Loucy (cell line): ENCODE measurements at regions not wholly inside any gene's neighbourhood (a gene's known extent, or its start where the extent isn't known, plus 50 kb on each side); places are given as distances from the start of the nearest gene placed in this dataset.

Experiments used
- H2AFZ ChIP-seq: fragments of 200-600 bp; sonication (generic); 2 replicates; pipeline ENCODE4 v1.6.0; 2016; ENCODE audit warnings: antibody characterized with exemption, mild to moderate bottlenecking, low read length, moderate library complexity
- H3F3A ChIP-seq: fragments of 200-600 bp; 2 replicates; pipeline ENCODE4 v1.6.0; 2016; ENCODE audit warnings: antibody characterized with exemption, low read depth, mild to moderate bottlenecking
- H3K27me3 ChIP-seq: fragments of 200-600 bp; sonication (generic); 2 replicates; pipeline ENCODE4 v1.6.1; 2014; ENCODE audit warnings: low read length, mild to moderate bottlenecking; ENCODE audit not compliant: insufficient read depth, poor library complexity, severe bottlenecking
- H3K36me3 ChIP-seq: fragments of 200-600 bp; sonication (generic); 2 replicates; pipeline ENCODE4 v1.6.1; 2016; ENCODE audit warnings: low read length; ENCODE audit not compliant: insufficient read depth
- H3K4me1 ChIP-seq: fragments of 200-600 bp; sonication (generic); 2 replicates; pipeline ENCODE4 v1.5.1; 2014; ENCODE audit warnings: low read length, mild to moderate bottlenecking; ENCODE audit not compliant: insufficient read depth, poor library complexity, severe bottlenecking
- H3K4me2 ChIP-seq: fragments of 200-600 bp; sonication (generic); 2 replicates; pipeline ENCODE4 v1.6.0; 2014; ENCODE audit warnings: antibody characterized with exemption, low read length, low read depth, mild to moderate bottlenecking; ENCODE audit not compliant: poor library complexity, severe bottlenecking
- H3K4me3 ChIP-seq: fragments of 200-600 bp; sonication (generic); 2 replicates; pipeline ENCODE4 v1.5.1; 2014; ENCODE audit warnings: low read length, mild to moderate bottlenecking, mixed read lengths; ENCODE audit not compliant: poor library complexity, severe bottlenecking
- H3K79me2 ChIP-seq: fragments of 200-600 bp; sonication (generic); 2 replicates; pipeline ENCODE4 v1.6.1; 2014; ENCODE audit warnings: low read length; ENCODE audit not compliant: insufficient read depth
- H3K9ac ChIP-seq: fragments of 200-600 bp; sonication (generic); 2 replicates; pipeline ENCODE4 v1.6.0; 2014; ENCODE audit warnings: mild to moderate bottlenecking, low read depth, low read length, moderate library complexity; ENCODE audit not compliant: poor library complexity, severe bottlenecking
- H3K9me2 ChIP-seq: fragments of 200-600 bp; sonication (generic); replicated peaks from 2 replicates; pipeline ENCODE4 v1.6.1; 2016; ENCODE audit warnings: low read depth, low read length, mixed read lengths
- H3K9me3 ChIP-seq: fragments of 200-600 bp; sonication (generic); 2 replicates; pipeline ENCODE4 v1.6.1; 2014; ENCODE audit warnings: mild to moderate bottlenecking, antibody characterized with exemption, low read length, low read depth; ENCODE audit not compliant: insufficient read depth
- H4K20me1 ChIP-seq: fragments of 200-600 bp; sonication (generic); 2 replicates; pipeline ENCODE4 v1.6.0; 2014; ENCODE audit warnings: antibody characterized with exemption, low read length, mild to moderate bottlenecking; ENCODE audit not compliant: insufficient read depth, poor library complexity, severe bottlenecking
- CTCF ChIP-seq: fragments of 200-600 bp; sonication (generic); conservative IDR thresholded peaks from 2 replicates; pipeline ENCODE4 v1.5.1; 2014; ENCODE audit warnings: mild to moderate bottlenecking, antibody characterized with exemption, low read length
- EZH2phosphoT487 ChIP-seq: fragments of 200-600 bp; IDR thresholded peaks from 2 replicates; pipeline ENCODE4 v1.6.1; 2018; ENCODE audit warnings: antibody characterized with exemption, mild to moderate bottlenecking, moderate library complexity, borderline replicate concordance

DNA sequence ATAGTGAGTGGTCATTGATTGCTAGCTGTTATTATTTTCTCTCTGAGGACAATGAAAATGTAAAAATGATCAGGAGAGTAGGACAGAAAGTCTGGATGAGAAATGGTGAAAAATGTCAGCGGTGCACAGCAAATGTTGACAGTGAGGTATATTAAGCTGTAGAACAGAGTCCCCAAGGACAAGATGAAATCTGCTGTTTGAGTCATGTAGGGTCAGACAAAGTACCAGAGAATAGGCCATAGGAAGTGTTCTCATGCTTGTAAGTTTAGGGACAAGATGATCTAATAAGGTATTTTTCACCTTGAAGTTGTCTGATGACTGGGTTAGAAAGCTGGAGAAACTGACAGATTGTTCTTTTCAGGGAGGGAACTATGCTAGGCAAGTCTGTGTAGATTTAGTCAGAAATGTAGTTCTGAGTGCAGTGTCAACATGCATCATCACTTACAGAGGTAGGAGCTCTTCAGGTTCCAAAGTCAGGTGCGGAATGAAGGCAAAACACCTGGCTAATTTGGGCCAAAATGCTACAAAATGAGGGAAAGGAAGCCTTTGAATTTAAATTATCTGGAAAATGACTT is 369.3 kb downstream of the DLEU7 start:
- H2AFZ ChIP-seq = no peak overlapping the region
- no peaks in the 10 kb centered on the region for H3F3A ChIP-seq
- no peak overlapping the region for H3K4me3 ChIP-seq
- H3K79me2 ChIP-seq = peaks cover 3% of the 10 kb centered on the region; the same call in 1 of the 2 replicates
- H3K9me2 ChIP-seq = no peaks in the 10 kb centered on the region
- no peaks in the 10 kb centered on the region for H4K20me1 ChIP-seq
- H3K27me3 ChIP-seq = no peaks in the 10 kb centered on the region
- H3K4me2 ChIP-seq = no peak overlapping the region
- H3K36me3 ChIP-seq = no peaks in the 10 kb centered on the region
- peaks cover 6% of the 10 kb centered on the region for H3K4me1 ChIP-seq
- no peak overlapping the region for H3K9ac ChIP-seq
- no peak for TF ChIP-seq EZH2phosphoT487
- TF ChIP-seq CTCF = no peak
- H3K9me3 ChIP-seq = no peaks in the 10 kb centered on the region

DNA sequence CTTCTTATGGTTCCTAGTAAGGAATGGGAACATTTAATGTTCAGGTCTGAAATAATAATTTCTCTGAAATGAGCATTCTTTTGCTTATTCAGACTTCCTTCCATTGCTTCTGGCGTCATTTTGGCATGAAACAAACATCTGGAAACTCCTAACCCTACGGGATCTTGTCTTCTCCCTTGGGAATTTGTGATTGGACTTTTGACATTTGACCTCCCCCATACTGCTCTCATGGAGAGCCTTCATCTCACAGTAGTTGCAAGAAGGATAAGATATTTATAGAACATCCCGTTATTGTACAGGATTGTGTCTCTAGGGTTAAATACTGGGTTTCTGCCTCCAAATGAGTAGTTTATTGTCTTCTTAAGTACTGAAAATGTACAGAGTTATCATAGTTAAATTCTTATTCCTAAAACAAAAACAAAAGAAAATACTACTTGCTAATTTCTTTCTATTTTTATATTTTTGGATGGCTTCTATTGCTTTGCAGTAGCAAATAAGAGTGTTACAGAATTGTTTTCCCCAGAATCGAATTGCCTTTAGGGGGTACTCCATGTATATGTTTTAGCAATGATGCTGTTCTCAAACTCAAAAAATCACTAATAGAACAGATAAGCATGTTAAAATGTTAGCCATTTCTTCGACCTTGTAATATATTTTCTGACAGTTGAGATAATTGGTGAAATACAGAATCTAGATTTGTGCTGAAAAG is 366.8 kb downstream of the DLEU7 start:
- Histone ChIP-seq H3K9me2 (no peaks in the 10 kb centered on the region), H3K79me2 (no peaks in the 10 kb centered on the region; the same call in 1 of the 2 replicates), H3K4me1 (peaks cover 8% of the 10 kb centered on the region), H3F3A (no peaks in the 10 kb centered on the region), H4K20me1 (no peaks in the 10 kb centered on the region), H3K9ac (no peak overlapping the region), H3K36me3 (no peaks in the 10 kb centered on the region), H3K27me3 (no peaks in the 10 kb centered on the region), H3K4me2 (no peak overlapping the region), H3K4me3 (no peak overlapping the region), H2AFZ (no peak overlapping the region), H3K9me3 (no peaks in the 10 kb centered on the region)
- no peak for TF ChIP-seq EZH2phosphoT487
- no peak for TF ChIP-seq CTCF

GRCh38 chr13:50481936-50482335 is 361.6 kb downstream of the DLEU7 start:
- Histone ChIP-seq H3K36me3 (peaks cover 3% of the 10 kb centered on the region; the same call in 1 of the 2 replicates), H3K9me3 (no peaks in the 10 kb centered on the region), H3F3A (no peaks in the 10 kb centered on the region), H3K9ac (no peak overlapping the region), H3K4me1 (peaks cover 12% of the 10 kb centered on the region), H2AFZ (no peak overlapping the region), H3K79me2 (no peaks in the 10 kb centered on the region; the same call in 1 of the 2 replicates), H3K27me3 (no peaks in the 10 kb centered on the region), H3K4me2 (no peak overlapping the region), H4K20me1 (no peaks in the 10 kb centered on the region), H3K9me2 (no peaks in the 10 kb centered on the region), H3K4me3 (no peak overlapping the region)
- no peak for TF ChIP-seq EZH2phosphoT487
- no peak for TF ChIP-seq CTCF
